NCI-H146 treated with DMSO at 0.1 percent for 48 hours (cell line): ENCODE measurements at regions not wholly inside any gene's neighbourhood (a gene's known extent, or its start where the extent isn't known, plus 50 kb on each side); places are given as distances from the start of the nearest gene placed in this dataset.

Experiments
- DNase-seq: peaks from one replicate; lab custom pipeline; 2025; ENCODE audit not compliant: unreplicated experiment; lab: John Stamatoyannopoulos, UW

GRCh38 chr5:30764704-30765103 lies 428.8 kb upstream of the CDH6 start:
- no peak for DNase-seq

DNA sequence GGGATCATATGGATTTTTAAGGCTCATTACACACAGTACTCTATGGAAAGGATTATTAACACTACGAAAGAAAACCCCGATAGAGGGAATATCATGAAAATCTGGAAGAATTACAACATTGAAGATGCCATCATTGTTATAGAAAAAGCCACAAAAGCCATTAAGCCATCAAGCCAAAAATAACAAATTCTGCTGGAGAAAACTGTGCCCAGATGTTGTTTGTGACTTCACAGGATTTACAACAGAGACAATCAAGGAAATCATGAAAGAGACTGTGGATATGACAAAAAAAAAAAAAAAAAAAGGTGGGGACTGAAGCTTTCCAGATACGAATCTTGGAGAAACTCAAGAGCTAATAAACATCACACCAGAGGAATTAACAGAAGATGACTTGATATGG lies 433.8 kb upstream of the CDH6 start:
- no peak for DNase-seq

GRCh38 chr5:30752015-30752414 lies 441.5 kb upstream of the CDH6 start:
- DNase-seq = no peak

- no peak for DNase-seq
Observed at GRCh38 chr5:30749971-30750370, 443.5 kb upstream of the CDH6 start.

DNA sequence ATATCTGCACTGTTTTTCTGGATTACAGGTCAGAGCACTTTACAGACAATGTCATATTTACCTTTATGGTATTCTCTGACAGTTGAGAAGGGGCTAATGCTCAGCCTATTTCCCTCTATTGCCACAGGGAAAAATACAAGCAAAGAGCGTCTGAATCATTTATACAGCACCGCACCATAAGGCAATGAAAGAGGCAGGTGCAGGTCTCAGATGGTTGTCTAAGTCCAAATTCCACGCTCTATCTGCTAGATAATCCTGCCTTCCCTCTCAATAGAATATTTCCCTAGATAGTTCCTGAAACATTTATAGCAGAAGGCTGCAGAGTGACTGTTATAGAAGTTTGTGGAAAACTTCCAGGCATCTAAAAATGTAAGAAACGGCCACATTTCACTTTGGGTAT lies 446.1 kb upstream of the CDH6 start:
- DNase-seq = no peak

- no peak for DNase-seq
Observed at GRCh38 chr5:30736669-30737068, 456.8 kb upstream of the CDH6 start.

DNA sequence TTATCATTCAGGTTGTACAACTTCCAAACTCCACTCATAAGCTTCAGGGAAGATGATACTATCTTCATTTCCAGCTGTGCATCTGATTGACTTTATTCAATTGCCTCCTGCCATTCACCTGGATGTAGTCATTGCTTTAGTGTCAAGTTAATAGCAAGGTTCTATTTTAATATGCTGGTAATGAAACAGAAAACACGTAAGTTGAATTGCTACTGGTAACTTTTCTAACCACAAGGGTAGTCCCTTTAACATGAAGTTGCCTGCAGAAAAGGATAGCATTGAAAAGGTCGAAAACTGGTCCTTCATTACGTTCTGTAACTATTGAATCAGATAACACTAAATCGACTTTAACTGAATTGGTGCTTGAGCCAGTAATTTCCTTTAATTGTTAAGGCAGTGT lies 459.4 kb upstream of the CDH6 start:
- no peak for DNase-seq

- no peak for DNase-seq
Observed at GRCh38 chr5:30725073-30725472, 468.4 kb upstream of the CDH6 start.

DNA sequence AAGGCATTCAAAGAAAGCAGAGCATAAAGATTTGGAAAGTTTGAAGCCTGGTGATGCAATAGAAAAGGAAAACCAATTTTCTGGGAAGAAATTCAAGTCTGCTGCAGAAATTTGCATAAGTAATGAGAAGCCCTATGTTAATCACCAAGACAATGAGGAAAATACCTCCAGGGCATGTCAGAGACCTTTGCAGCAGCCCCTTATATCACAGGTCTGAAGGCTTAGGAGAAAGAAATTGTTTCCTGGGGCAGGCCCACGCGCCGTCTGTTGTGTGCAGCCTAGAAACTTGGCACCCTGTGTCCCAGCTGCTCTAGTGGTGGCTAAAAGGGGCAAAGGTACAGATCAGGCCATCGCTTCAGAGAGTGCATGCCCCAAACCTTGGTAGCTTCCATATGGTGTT lies 495.3 kb upstream of the CDH6 start:
- no peak for DNase-seq

DNA sequence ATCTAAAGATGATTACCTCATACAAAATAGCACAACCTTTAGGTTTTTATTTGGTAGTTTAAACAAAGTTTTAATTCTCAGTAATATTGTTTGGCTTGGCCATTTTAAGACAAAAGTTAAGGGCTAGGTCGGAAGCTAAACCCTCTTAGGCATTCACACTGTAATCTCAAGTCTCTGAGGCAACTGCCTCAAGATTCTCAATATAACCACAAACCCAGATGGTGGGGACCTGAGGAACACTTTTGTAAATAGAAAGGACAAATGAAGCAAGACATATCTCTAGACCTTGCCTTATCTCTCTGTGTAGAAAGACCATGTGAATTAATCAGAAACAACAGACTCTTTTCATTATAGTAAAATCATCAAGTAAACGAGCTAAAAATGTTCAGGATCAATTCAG lies 500.2 kb upstream of the CDH6 start:
- peak; percentile 14 for DNase-seq

DNA sequence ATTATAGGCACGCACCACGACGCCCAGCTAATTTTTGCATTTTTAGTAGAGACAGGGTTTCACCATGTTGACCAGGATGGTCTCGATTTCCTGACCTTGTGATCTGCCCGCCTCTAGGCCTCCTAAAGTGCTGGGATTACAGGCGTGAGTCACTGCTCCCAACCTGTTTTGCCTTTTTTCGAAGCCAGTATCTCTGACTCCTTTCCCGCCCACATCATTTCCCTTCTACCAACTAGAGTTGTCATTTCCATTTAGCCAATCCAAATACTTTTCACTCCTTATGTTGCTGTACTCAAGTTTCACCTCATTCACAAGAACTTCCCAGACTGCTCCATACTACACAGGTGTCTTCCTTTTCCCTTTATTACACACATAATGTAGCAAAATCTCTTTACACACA lies 502.6 kb upstream of the CDH6 start:
- DNase-seq = no peak

- no peak for DNase-seq
Observed at GRCh38 chr5:30687461-30687860, 506.0 kb upstream of the CDH6 start.

GRCh38 chr5:30686530-30686929 lies 507.0 kb upstream of the CDH6 start:
- no peak for DNase-seq

GRCh38 chr5:30676223-30676840 lies 517.2 kb upstream of the CDH6 start:
- no peak for DNase-seq

- no peak for DNase-seq
Observed at GRCh38 chr5:30667293-30667692, 526.2 kb upstream of the CDH6 start.

- no peak for DNase-seq
Observed at GRCh38 chr5:30663536-30663935, 530.0 kb upstream of the CDH6 start.

DNA sequence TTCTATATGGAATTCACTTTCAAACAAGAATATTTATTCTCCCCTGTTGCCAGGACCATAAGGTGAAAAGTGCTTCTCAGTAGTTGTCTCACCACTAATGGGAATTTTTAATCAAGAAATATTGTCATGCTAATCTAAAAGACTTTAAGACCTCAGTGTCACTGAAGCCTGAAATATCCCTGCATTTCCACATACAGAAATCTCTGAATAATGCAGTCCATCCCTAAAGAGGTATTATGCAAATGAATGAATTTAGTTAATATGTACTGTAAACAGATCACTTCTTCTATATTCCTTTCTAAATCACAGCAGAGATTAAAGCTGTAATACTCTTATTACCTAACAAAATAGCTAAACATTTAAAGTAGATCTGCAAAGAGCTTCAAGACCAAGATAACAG lies 531.1 kb upstream of the CDH6 start:
- no peak for DNase-seq

DNA sequence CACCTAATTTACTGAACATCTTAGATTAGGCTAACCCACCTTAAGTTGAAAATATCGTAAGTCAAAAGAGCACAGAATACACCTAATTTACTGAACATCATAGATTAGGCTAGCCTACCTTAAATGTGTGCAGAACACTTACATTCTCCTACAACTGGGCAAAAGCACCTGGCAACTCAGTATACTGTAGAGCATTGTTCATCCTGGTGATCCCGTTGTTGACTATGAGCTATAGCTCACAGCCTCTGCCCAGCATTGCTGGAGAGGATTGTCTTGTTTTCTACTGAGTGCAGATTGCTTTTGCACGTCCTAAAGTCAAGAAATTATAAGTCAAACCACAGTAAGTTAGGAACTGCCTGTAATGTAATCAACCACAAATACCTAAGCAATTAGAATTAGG lies 531.8 kb upstream of the CDH6 start:
- DNase-seq = no peak

DNA sequence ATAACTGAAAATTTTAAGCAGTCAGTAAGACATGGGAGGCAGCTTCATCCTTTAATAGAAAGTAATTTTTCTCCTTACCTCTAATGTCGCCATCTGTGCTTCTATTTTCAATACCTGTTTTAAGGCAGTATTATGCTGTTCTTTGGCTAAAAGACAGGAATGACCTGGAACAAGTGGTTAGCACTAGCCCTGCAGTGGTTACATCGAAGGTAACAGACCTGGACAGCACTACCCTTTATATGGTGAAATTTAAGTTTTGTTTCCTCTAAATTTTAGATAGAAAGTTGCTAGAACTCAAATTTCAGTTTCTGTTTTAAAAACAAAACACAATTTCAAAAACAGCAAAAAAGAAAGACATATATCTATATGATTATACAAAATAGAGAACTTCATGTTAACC lies 534.1 kb upstream of the CDH6 start:
- DNase-seq = no peak

GRCh38 chr5:30650311-30650710 lies 543.2 kb upstream of the CDH6 start:
- DNase-seq = no peak

DNA sequence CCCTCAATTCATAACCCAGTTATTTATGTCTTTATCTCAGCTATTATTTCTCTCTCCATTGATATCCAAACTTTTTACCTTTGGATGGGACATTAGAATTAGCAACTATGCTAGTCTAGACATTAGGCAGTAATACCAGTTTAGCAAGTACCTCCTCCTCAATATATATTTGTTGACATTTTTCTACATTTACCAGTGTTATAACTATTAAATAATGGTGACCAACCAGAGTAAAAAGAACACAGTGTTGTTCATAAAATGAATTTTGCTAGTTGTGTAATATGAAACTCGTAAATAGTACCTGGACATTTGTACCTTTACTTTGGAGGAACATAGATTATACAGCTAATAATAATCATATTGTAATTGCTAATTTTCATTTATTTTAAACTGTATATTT lies 554.6 kb upstream of the CDH6 start:
- DNase-seq = no peak

DNA sequence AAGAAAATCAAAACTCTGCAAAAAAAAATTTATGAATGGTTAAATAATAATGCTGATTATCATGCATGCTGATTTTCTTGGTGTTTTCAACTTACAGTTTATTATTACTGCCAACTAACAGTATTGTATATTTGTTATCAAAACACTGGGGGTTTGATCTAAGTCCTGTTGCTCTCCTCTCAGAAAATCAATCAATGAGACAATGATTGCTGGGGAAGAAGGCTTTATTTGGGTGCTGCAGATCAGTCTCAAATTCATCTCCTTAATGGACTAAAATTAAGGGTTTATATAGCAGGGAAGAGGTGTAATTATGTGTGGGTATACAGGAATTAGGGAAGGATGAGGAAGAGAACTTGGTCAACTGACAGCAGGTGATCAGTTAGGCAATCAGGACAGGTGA lies 565.5 kb upstream of the CDH6 start:
- no peak for DNase-seq

GRCh38 chr5:30626557-30626956 lies 566.9 kb upstream of the CDH6 start:
- no peak for DNase-seq
